GM19395 (cell line): ENCODE measurements at regions not wholly inside any gene's neighbourhood (a gene's known extent, or its start where the extent isn't known, plus 50 kb on each side); places are given as distances from the start of the nearest gene placed in this dataset.
"Not testable (repeated sequence)": the region's sequence is repeated elsewhere in the genome, so short reads cannot be mapped to it uniquely, and the experiment has no call there.

ENCODE experiments used
- ATAC-seq: cut with Tn5 transposase; IDR thresholded peaks from one replicate; pipeline ENCODE4 v1.9.1; 2021; ENCODE audit warnings: mild to moderate bottlenecking, moderate library complexity; ENCODE audit not compliant: unreplicated experiment

DNA sequence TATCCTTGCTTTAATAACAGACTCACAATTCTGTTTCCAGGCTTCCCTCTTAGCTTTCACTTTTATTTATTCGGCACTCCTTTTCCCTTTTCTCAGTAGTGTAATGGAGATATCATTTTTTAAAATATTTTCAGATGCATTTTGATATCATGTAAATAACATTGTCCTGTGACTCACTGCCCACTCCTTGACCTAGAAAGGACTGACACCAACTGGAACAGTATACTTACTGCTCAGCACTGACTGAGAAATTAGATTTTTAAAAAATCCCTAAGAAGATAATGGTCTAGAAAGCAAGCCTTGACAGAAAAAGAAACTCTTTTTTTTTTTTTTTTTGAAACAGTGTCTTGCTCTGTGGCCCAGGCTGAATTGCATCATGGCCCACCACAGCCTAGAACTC is 118.0 kb upstream of the FSCB start:
- ATAC-seq: no peak

DNA sequence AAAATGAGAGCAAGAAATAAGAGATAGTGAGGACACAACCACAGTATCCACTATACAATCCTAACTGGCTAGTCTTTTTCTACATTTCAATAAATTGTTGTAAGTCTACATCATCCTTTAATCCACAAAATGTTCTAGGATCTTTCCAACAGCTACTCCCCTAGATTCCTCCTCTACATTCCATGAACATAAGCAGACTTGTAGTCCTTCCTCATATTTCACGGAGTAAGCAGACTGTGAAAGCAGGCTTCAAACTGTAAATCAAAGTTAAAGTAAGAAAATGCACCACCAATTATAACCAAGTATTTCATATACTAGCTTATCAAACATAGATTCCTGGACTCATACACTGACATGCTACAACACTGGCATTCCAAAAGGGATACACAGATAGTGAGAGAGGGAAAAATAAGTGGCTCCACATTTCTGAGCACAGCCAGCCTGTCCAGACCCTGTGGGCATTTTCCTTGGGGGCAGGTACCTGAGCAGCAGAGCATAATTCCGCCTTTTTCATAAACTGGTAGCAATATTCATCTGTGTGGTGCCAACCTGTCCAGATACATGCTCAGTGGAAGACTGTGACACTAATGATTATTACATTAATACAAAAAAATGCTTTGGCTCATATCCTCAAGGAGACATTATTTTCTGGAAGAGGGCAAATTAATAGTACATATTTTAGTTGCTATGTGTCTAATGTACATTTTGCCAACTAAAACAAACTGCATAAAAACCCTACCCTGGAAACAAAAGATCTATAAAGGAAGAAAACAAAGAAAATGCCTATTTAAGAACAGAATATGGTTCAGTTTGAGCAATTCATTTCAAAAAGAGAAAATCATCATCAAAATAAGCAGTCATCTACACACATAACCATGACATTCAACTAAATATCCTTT is 113.3 kb upstream of the FSCB start:
- no peak for ATAC-seq

DNA sequence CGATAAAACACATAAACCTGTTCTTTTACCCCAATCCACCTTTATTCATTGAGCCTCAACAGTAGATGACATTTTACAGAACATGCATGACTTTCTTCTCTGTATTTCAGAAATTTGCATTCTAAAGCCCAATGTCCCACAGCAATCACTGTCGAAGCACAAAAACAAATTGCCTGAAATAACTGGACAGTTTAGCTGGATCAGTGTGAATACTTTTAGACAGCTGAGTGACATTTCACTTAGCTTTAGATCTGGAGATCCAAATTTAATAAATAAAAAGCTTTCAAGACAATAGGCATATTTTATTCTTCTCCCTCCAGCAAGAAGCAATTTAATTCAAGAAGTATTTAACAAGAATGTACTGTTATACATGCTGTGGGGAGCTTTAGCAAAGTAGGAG is 109.1 kb upstream of the FSCB start:
- no peak for ATAC-seq

DNA sequence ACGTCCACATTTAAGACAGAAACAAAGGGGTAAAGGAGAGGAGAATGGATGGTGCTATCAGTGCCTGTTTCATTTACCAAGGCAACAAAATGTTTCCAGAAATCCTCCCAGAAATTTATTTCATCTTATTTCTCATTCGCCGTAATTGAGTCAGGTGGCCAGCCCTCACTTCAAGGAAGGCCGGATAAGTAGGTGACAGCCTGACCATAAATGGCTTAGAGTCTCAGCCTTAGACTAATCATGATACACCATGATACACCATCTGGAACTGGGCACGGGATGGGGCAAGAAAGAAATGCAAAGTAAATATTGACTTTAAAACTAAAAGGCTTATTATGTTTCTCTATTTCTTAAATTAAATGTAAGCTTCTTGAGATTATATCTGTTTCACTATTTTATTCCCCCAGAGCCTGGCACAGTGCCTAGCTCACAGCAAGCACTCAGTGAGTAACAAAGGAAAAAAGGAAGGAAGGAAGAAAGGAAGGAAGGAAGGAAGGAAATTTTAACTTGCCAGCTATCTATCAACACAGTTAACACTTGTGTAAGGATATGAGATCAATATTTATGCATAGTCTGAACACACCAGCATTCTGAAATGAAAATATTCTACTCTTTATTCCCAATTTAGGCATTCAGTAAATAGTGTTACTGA is 106.1 kb upstream of the FSCB start:
- no peak for ATAC-seq

DNA sequence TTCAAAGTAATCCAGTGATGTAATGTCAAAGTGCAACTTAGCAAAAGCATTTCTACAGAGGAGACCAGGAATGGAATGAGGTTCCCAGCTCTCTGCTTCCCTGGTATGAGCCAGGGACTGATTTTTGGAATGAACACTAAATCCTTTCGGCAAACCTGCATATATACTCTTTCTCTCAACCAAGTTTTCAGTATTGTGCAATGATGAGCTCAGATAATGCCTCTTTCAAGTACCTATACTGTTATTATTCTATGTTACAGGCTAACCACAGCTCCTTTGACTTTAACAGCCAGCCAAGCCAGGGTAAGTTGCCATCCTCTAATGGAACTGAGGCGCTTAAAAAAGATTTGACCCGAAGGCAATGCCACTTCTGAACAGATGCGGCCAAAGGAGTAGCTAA is 104.9 kb upstream of the FSCB start:
- no peak for ATAC-seq

DNA sequence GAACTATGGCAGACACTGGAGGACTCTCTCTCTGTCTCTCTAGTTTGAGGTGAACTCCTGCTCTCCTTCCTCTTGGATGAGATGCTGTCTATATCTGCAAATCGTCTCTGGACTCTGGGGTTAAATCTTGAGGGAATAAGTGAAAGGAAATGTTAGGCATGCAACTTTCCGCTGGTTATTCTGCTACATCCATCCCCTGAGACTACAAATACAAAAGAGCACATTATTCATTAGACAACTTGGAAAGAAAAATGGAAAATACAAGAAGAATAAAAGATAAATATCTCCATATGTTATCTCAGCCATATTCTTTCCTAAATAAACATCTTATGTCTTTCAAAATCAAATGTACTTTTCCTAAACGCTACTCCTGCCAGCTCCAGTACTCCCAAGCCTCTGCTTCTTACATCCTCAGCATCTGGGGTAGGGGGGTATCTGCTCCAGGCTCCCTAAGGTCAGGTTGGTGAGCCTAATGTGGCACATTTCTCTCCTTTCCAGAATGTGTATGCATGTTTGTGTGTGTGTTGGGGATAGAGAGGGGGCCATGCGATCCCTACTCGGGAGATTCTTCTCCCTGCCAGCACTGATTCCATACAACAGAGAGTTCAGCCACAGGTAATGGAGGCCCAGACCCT is 102.9 kb upstream of the FSCB start:
- no peak for ATAC-seq

DNA sequence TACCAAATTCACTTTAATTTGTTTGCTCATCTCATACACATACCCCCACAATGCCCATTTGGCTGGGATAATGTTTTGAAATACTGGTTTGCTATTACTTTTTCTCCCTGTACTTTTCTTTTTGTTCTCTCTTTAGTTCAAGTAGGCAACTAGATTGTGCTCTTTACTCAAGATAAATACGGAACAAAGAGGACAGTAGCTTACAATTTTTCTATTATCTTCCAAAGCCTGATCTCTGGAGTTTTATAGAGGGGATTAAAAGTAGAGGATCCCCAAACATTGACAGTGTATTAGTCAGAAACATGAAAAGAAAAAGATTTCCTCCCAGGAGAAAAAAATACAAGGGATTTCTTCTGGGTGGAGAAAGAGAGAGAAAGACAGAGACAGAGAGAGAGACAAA is 102.1 kb upstream of the FSCB start:
- ATAC-seq: no peak

DNA sequence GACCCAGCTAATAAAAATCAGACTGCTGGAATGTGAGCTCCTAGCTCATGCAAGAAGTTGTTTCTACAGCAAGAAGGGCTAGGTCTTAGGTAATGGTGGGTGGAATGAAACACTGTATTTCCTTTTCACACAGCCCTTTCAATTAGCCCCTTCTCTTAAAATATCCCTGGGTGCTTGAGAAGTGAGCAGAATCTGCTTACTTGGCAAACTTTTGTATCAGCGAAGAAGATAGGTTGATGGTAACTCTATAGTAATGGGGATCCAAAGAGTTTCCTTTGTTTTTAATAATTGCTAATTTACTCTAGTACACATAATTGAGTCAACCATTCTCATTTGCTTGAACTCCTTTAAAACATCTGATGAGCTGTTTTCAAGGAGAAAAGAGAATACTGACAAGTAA is 100.6 kb upstream of the FSCB start:
- ATAC-seq: no peak

DNA sequence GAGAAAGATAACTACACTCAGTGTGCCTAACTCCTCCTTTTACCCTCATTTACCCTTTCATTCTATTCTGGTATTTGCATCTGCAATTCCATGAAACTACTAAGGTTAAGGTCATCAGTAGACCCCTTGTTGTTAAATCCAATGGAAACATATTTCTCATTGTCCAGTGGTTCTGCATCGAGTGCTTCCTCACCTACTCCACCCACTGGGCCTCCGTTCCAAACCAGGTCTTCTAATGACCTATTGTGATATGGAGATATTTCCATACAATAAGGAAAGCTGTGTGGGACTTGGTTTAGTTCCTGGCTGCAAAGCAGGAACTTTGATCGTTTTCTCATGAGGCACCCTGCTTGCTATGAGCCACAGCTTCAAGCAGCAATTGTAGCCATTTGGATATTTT is 99.5 kb upstream of the FSCB start:
- no peak for ATAC-seq

DNA sequence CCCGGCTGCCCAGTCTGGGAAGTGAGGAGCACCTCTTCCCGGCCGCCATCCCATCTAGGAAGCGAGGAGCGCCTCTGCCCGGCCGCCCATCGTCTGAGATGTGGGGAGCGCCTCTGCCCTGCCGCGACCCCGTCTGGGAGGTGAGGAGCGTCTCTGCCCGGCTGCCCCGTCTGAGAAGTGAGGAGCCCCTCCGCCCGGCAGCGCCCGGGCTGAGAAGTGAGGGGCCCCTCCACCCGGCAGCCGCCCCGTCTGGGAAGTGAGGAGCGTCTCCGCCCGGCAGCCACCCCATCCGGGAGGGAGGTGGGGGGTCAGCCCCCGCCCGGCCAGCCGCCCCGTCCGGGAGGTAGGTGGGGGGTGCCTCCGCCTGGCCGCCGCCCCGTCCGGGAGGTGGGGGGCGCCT is 94.2 kb upstream of the FSCB start:
- ATAC-seq: not testable (repeated sequence)

DNA sequence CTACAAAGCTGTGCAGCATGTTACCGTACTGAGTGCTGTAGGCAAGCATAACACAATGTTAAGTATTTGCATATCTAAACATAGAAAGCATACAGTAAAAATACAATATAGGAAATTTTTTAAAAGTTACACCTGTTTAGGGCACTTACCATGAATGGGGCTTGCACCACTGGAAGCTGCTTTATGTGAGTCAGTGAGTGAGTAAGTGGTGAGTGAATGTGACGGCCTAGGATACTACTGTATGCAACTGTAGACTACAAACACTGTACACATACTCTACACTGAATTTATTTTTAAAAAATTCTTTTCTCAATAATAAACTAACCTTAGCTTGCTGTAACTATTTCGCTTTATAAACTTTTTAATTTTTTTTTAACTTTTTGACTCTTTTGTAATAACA is 82.1 kb upstream of the FSCB start:
- no peak for ATAC-seq

DNA sequence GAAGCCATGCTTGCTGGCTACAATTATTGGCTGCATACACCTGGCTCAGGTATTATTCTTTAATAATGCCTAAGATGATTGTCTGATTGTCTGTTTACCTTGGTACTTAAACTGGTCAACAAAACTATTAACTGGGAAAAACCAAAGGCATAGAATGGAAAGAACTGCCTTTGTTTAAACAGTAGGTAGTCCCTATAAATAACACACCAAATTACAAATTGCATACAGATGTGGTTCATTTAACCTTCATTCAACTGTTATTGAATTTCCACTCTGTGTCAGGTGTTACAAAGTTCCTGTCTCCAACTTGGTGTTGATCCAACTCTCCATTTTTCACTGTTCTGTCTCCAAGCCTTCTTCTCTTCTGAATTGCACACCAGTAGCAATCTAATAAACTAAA is 79.8 kb upstream of the FSCB start:
- ATAC-seq: no peak

DNA sequence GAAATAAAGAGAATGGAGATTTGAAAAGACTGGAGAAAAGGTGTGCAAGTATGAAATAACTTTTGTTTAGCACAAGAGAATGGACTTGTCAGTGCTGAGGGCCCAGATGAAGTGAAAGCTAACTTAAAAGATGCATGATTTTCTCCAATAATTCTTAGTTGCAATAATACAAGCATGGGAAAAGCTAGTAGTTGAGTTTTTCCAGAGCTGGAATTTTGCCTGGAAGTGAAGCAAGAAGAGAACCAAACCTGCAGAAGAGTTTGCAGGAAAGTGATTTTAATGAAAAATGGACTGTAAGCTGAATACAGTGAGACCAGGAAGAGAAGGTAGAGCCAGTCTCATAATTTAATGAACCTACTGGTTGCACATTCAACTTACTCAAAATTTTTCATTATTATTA is 69.3 kb upstream of the FSCB start:
- ATAC-seq: no peak

DNA sequence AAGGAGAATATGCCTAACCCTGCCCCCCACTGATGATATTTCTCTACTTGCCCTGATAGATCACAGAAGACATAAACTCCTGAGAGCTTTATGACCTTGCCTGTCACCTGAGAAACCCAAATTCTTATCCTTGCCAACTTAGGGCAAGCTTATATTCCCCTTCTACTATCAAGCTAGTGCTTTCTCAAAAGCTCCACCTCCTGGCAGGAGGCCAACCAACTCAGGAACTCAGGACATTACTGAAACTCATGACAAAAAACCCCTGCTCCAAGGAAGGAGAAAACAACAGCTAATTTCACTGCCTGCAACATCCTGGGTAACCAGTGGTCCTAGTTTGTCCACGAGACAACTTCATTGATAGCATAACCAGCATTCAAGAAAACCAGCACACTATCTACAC is 60.9 kb upstream of the FSCB start:
- no peak for ATAC-seq

DNA sequence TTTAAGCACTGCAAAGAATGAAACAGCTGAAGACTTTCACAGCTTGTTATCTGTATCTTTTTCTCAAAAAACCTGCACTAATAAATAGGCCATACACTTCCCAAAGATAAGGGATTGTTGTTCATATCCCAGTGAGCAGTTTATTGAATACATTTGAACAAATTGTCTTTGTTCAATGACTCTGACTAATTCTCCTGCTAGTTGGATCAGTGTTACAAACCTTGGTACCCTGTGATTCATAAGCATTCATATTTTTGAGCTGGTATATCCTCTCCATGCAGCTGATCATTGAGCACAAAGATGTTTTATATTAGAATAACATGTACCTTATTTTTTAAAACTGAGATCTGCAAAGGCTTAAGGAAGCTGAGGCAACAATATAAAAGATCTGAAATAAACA is 58.9 kb upstream of the FSCB start:
- no peak for ATAC-seq

DNA sequence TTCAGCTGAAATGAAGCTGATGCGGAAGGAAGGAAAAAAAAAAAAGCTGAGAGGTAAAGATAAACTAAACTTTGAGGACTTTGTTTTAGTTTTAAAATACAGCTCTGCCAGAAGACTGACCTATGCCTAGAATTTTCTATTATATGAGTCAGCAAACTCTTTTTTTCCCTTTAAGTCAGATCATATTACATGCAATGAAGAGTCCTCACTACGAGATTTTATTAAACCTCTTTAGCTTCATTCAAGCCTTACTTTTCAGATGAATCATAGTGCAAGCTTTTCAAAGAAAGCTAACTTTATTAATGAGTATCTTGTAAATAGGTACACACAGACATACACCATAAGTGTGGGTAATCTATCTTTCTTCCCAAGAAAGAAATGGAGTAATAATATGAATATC is 57.8 kb upstream of the FSCB start:
- no peak for ATAC-seq
